Memory B cell (primary cell): ENCODE measurements at regions not wholly inside any gene's neighbourhood (a gene's known extent, or its start where the extent isn't known, plus 50 kb on each side); places are given as distances from the start of the nearest gene placed in this dataset.

Source experiments
- ATAC-seq: fragments of 150-1000 bp; cut with Tn5 transposase; 2 replicates; pipeline ENCODE4 v1.10.0; 2021; ENCODE audit warnings: low read depth, mild to moderate bottlenecking, moderate library complexity
- DNase-seq, 2 donors: peaks; one replicate each; pipeline ENCODE4 v3.0.0; 2022; ENCODE audit warnings: low spot score in 2 of 2
- H3K27ac Mint-ChIP-seq: one replicate; pipeline ENCODE4 v1.8.0; 2022; ENCODE audit warnings: mild to moderate bottlenecking, moderate library complexity, mixed read lengths
- H3K27me3 Mint-ChIP-seq: one replicate; pipeline ENCODE4 v1.8.0; 2022; ENCODE audit warnings: mixed read lengths
- H3K36me3 Mint-ChIP-seq: one replicate; pipeline ENCODE4 v1.8.0; 2022; ENCODE audit warnings: mild to moderate bottlenecking, mixed read lengths
- H3K4me1 Mint-ChIP-seq: one replicate; pipeline ENCODE4 v1.8.0; 2022; ENCODE audit warnings: mixed read lengths
- H3K4me3 Mint-ChIP-seq: one replicate; pipeline ENCODE4 v1.8.0; 2022; ENCODE audit warnings: mild to moderate bottlenecking, moderate library complexity, mixed read lengths
- H3K9me3 Mint-ChIP-seq: one replicate; pipeline ENCODE4 v1.8.0; 2022; ENCODE audit warnings: mixed read lengths

GRCh38 chr16:85378145-85379040, 234.7 kb upstream of the GSE1 start:
- Mint-ChIP-seq H3K4me3 (no peak overlapping the region), H3K4me1 (no peaks in the 10 kb centered on the region), H3K9me3 (peaks cover 2% of the 10 kb centered on the region), H3K36me3 (no peaks in the 10 kb centered on the region), H3K27ac (no peak overlapping the region), H3K27me3 (peaks cover 23% of the 10 kb centered on the region)
- ATAC-seq (no peak), DNase-seq (no peak)

- no peak for ATAC-seq
- peaks cover 3% of the 10 kb centered on the region for H3K9me3 Mint-ChIP-seq
- no peak overlapping the region for H3K4me3 Mint-ChIP-seq
- H3K4me1 Mint-ChIP-seq: no peaks in the 10 kb centered on the region
- H3K36me3 Mint-ChIP-seq: no peaks in the 10 kb centered on the region
- DNase-seq: no peak
- H3K27ac Mint-ChIP-seq: no peak overlapping the region
- peaks cover 17% of the 10 kb centered on the region for H3K27me3 Mint-ChIP-seq
Observed at GRCh38 chr16:85379041-85380001, 233.8 kb upstream of the GSE1 start.

GRCh38 chr16:85380002-85380395, 233.1 kb upstream of the GSE1 start:
- ATAC-seq: no peak
- H3K9me3 Mint-ChIP-seq: peaks cover 3% of the 10 kb centered on the region

GRCh38 chr16:85380905-85381737, 232.0 kb upstream of the GSE1 start:
- Mint-ChIP-seq H3K27me3 (peaks cover 16% of the 10 kb centered on the region), H3K4me3 (no peak overlapping the region), H3K9me3 (peaks cover 3% of the 10 kb centered on the region), H3K27ac (no peak overlapping the region), H3K36me3 (no peaks in the 10 kb centered on the region), H3K4me1 (no peaks in the 10 kb centered on the region)
- DNase-seq (no peak), ATAC-seq (no peak)

More at GRCh38 chr16:85380002-85380395, 233.1 kb upstream of the GSE1 start:
- H3K27me3 Mint-ChIP-seq: peaks cover 16% of the 10 kb centered on the region
- no peak overlapping the region for H3K4me3 Mint-ChIP-seq
- H3K4me1 Mint-ChIP-seq: no peaks in the 10 kb centered on the region
- H3K27ac Mint-ChIP-seq: no peak overlapping the region
- H3K36me3 Mint-ChIP-seq: no peaks in the 10 kb centered on the region
- no peak for DNase-seq

- ATAC-seq (no peak), DNase-seq (no peak)
- Mint-ChIP-seq H3K27me3 (peaks cover 19% of the 10 kb centered on the region), H3K4me3 (no peak overlapping the region), H3K36me3 (no peaks in the 10 kb centered on the region), H3K27ac (no peak overlapping the region), H3K9me3 (peaks cover 3% of the 10 kb centered on the region), H3K4me1 (no peaks in the 10 kb centered on the region)
Observed at GRCh38 chr16:85381738-85382592, 231.2 kb upstream of the GSE1 start.

GRCh38 chr16:85382717-85383118, 230.4 kb upstream of the GSE1 start:
- Mint-ChIP-seq H3K27ac (no peak overlapping the region), H3K36me3 (peaks cover 3% of the 10 kb centered on the region), H3K9me3 (peaks cover 6% of the 10 kb centered on the region), H3K4me1 (no peaks in the 10 kb centered on the region), H3K4me3 (no peak overlapping the region), H3K27me3 (peaks cover 22% of the 10 kb centered on the region)
- DNase-seq (no peak), ATAC-seq (no peak)

GRCh38 chr16:85383836-85384832, 229.0 kb upstream of the GSE1 start:
- peaks cover 3% of the 10 kb centered on the region for H3K36me3 Mint-ChIP-seq
- no peak overlapping the region for H3K27ac Mint-ChIP-seq
- peaks cover 9% of the 10 kb centered on the region for H3K9me3 Mint-ChIP-seq
- H3K4me1 Mint-ChIP-seq: peaks cover 3% of the 10 kb centered on the region
- H3K27me3 Mint-ChIP-seq: peaks cover 29% of the 10 kb centered on the region
- ATAC-seq (no peak), DNase-seq (no peak)
- H3K4me3 Mint-ChIP-seq: no peak overlapping the region

GRCh38 chr16:85384833-85385462, 228.2 kb upstream of the GSE1 start:
- ATAC-seq: no peak
- H3K4me3 Mint-ChIP-seq: no peak overlapping the region
- H3K9me3 Mint-ChIP-seq: peaks cover 9% of the 10 kb centered on the region
- peaks cover 3% of the 10 kb centered on the region for H3K36me3 Mint-ChIP-seq
- peaks cover 27% of the 10 kb centered on the region for H3K27me3 Mint-ChIP-seq
- H3K4me1 Mint-ChIP-seq: peaks cover 3% of the 10 kb centered on the region
- DNase-seq: no peak
- H3K27ac Mint-ChIP-seq: no peak overlapping the region

- no peak overlapping the region for H3K4me3 Mint-ChIP-seq
- peaks cover 3% of the 10 kb centered on the region for H3K36me3 Mint-ChIP-seq
- H3K27ac Mint-ChIP-seq: no peak overlapping the region
- peaks cover 9% of the 10 kb centered on the region for H3K9me3 Mint-ChIP-seq
- no peak for ATAC-seq
- H3K4me1 Mint-ChIP-seq: peaks cover 3% of the 10 kb centered on the region
- DNase-seq: no peak
- peaks cover 27% of the 10 kb centered on the region for H3K27me3 Mint-ChIP-seq
Observed at GRCh38 chr16:85385463-85386331, 227.4 kb upstream of the GSE1 start.

GRCh38 chr16:85386467-85387170, 226.5 kb upstream of the GSE1 start:
- ATAC-seq: no peak
- DNase-seq: no peak
- H3K4me3 Mint-ChIP-seq: no peak overlapping the region
- peaks cover 22% of the 10 kb centered on the region for H3K27me3 Mint-ChIP-seq
- H3K27ac Mint-ChIP-seq: no peak overlapping the region
- H3K36me3 Mint-ChIP-seq: peaks cover 3% of the 10 kb centered on the region
- peaks cover 3% of the 10 kb centered on the region for H3K4me1 Mint-ChIP-seq
- peaks cover 9% of the 10 kb centered on the region for H3K9me3 Mint-ChIP-seq

- no peak for ATAC-seq
- H3K4me3 Mint-ChIP-seq: no peak overlapping the region
- peaks cover 21% of the 10 kb centered on the region for H3K27me3 Mint-ChIP-seq
- no peak overlapping the region for H3K27ac Mint-ChIP-seq
- peaks cover 3% of the 10 kb centered on the region for H3K36me3 Mint-ChIP-seq
- peaks cover 9% of the 10 kb centered on the region for H3K9me3 Mint-ChIP-seq
- peaks cover 3% of the 10 kb centered on the region for H3K4me1 Mint-ChIP-seq
- DNase-seq: no peak
Observed at GRCh38 chr16:85387171-85387507, 226.0 kb upstream of the GSE1 start.
